Activated CD8-positive, alpha-beta memory T cell treated with anti-CD3 and anti-CD28 coated beads, Interleukin-2, amount 10 ng/mL, durations not matched to agents 7 days and 5 days (primary cell): ENCODE measurements at regions not wholly inside any gene's neighbourhood (a gene's known extent, or its start where the extent isn't known, plus 50 kb on each side); places are given as distances from the start of the nearest gene placed in this dataset.

Source experiments
- ATAC-seq: fragments of 150-1000 bp; cut with Tn5 transposase; one replicate; pipeline ENCODE4 v1.10.0; 2021; ENCODE audit warnings: moderate library complexity
- CTCF ChIA-PET: fragments of 350-600 bp; sonication (Branson Sonifier 250); formaldehyde crosslinking; loops from one replicate; lab custom pipeline; 2021; ENCODE audit warnings: antibody characterized with exemption; lab: Charles Lee
- DNase-seq: peaks from one replicate; pipeline ENCODE4 v3.0.0-alpha.2; 2020
- H3K27ac Mint-ChIP-seq: one replicate; pipeline ENCODE4 v1.8.0; 2021; ENCODE audit warnings: mild to moderate bottlenecking, mixed read lengths
- H3K27me3 Mint-ChIP-seq: one replicate; pipeline ENCODE4 v1.8.0; 2021; ENCODE audit warnings: mixed read lengths
- H3K36me3 Mint-ChIP-seq: one replicate; pipeline ENCODE4 v1.8.0; 2021; ENCODE audit warnings: mild to moderate bottlenecking, mixed read lengths
- H3K4me1 Mint-ChIP-seq: one replicate; pipeline ENCODE4 v1.8.0; 2021; ENCODE audit warnings: mixed read lengths
- H3K4me3 Mint-ChIP-seq: one replicate; pipeline ENCODE4 v1.8.0; 2021; ENCODE audit warnings: mild to moderate bottlenecking, moderate library complexity, mixed read lengths
- H3K9me3 Mint-ChIP-seq: one replicate; pipeline ENCODE4 v1.8.0; 2022; ENCODE audit warnings: low read depth, mixed read lengths

DNA sequence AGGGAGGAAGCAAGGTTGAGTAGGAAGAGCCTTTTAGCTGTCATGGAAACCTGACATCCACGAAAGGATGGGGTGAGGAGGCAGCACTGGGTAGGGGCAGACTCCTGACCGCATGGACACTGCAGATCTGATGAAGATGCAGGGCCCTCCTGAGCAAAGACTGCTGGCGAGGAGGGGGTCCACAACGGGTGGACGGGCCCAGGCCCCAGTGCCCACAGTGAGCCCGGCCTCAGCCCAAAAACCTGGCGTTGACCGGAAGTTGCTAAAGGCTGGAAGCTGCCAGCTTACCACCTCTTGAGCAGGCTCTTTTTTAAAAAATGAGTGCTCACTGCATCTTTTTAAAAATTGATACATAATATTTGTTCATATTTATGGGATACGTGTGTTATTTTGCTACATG, 247.3 kb downstream of the SH3BP4 start:
- Mint-ChIP-seq H3K9me3 (no peaks in the 10 kb centered on the region), H3K4me1 (no peaks in the 10 kb centered on the region), H3K27me3 (no peaks in the 10 kb centered on the region), H3K4me3 (no peak overlapping the region), H3K36me3 (no peaks in the 10 kb centered on the region), H3K27ac (no peak overlapping the region)
- DNase-seq: no peak
- CTCF ChIA-PET: no interaction called here
- ATAC-seq: no peak

DNA sequence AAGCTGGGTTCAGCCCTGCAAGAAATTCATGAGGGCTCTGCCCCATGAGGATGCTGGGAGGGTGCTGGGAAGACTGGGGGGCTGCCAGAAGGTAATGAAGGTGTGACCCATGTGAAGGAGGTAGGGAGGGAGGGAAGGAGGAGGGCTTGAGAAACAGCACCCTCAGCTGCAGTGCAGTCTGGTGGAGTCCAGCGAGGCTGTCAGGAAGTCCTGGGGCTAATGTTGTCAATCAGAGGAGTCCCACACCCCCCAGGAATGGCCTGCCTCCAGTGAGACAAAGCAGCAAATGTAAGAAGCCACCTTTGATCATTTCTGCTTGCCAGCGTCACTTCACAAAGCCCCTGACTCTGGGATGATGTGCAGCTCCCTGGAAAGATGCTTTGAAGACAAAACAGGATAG, 248.4 kb downstream of the SH3BP4 start:
- no peak overlapping the region for H3K27ac Mint-ChIP-seq
- no peaks in the 10 kb centered on the region for H3K27me3 Mint-ChIP-seq
- CTCF ChIA-PET: no interaction called here
- H3K4me1 Mint-ChIP-seq: no peaks in the 10 kb centered on the region
- H3K4me3 Mint-ChIP-seq: no peak overlapping the region
- no peak for DNase-seq
- H3K36me3 Mint-ChIP-seq: no peaks in the 10 kb centered on the region
- no peak for ATAC-seq
- no peaks in the 10 kb centered on the region for H3K9me3 Mint-ChIP-seq

DNA sequence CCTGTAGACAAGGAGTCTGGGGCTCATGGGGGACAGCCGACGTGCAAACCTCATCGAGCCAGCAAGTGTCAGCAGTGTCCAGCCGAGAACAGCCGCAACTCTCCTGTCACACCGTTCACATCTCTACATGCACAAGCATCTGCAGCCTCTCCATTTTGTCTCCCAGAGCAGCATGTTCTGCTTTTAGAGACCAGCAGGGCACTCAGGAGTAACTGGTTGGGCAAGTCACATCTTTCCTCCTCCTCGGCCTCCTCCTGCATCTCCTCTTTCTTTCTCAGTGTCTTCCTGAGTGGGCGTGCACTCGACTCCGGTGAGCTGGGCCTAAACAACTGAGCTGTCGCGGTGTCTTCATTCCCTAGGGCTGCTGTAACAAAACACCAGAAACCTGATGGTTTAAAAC, 249.9 kb downstream of the SH3BP4 start:
- ATAC-seq: no peak
- no peak for DNase-seq
- Mint-ChIP-seq H3K27me3 (no peaks in the 10 kb centered on the region), H3K27ac (no peak overlapping the region), H3K36me3 (no peaks in the 10 kb centered on the region), H3K4me1 (no peaks in the 10 kb centered on the region), H3K9me3 (no peaks in the 10 kb centered on the region), H3K4me3 (no peak overlapping the region)
- CTCF ChIA-PET: no interaction called here

DNA sequence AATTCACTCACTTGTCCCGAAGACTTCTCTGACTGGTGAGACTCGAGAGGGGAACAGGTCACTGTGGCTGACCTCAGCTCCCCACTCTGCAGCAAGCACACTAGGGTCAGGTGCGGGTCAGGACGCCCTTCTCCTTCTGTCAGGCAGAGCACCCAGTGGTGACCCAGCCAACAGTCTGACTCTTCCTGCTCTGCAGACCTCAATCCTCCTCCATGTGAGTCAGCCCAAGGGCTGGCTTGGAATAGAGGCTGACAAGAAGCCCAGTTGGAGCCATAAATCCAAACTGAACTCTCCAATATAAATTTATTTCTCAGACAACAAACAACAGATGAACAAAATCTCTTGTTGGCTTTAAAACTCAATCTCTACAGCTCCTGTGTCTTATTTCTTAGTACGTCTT, 253.1 kb downstream of the SH3BP4 start:
- Mint-ChIP-seq H3K4me1 (no peaks in the 10 kb centered on the region), H3K27me3 (no peaks in the 10 kb centered on the region), H3K4me3 (no peak overlapping the region), H3K27ac (no peak overlapping the region), H3K36me3 (no peaks in the 10 kb centered on the region), H3K9me3 (no peaks in the 10 kb centered on the region)
- ATAC-seq (no peak), DNase-seq (no peak)
- CTCF ChIA-PET: no interaction called here

DNA sequence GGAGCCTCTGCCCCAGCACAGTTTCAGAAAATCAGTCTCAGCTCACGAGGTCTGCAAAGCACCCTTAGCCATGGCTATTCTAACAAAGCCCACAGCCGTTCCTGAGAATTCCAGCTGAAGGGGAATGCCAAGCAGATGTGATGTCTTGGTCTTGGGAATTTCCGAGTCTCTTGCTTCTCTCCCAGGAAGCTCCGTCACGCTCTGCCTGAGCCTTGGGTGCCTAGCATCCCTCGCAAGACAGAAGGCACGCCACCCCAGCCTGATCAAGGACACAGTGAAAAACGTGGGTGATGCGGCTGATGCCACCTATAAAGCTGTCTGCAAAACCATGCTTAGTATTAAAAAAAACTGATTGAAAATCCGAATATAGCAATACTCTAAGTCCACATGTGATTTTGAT, 254.6 kb downstream of the SH3BP4 start:
- H3K27ac Mint-ChIP-seq: no peak overlapping the region
- no peak overlapping the region for H3K4me3 Mint-ChIP-seq
- H3K4me1 Mint-ChIP-seq: no peaks in the 10 kb centered on the region
- H3K36me3 Mint-ChIP-seq: no peaks in the 10 kb centered on the region
- DNase-seq: no peak
- no peaks in the 10 kb centered on the region for H3K9me3 Mint-ChIP-seq
- peaks cover 7% of the 10 kb centered on the region for H3K27me3 Mint-ChIP-seq
- CTCF ChIA-PET: no interaction called here
- ATAC-seq: no peak

DNA sequence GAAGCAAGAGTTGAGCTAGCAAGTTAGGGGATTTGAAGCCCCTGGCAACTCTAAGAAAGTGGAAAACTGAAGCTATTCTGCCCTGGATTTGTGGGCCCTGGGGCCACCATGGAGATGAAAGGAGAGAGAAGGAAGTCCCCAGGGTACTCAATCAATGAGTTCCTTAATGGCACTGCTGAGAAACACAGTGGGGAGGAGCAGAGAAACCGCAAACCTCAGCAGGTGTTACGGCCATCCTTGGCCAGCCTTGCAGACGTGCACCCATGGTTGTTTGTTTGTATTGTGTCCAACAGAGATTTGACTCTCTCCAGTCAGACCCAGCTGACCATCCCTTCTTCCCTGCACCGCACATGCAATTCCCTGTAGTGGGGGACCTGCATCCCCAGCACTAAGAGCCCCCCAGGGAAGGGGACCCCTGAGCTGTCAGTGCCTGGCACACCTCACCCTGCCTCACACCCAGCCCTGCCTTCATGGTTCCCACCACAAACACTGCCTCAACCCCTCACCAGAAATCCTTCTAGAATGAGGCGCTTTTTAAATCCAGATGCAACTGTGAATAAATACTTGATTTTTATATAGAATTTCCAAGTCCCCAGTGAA, 255.3 kb downstream of the SH3BP4 start:
- DNase-seq (no peak), ATAC-seq (no peak)
- H3K9me3 Mint-ChIP-seq: no peaks in the 10 kb centered on the region
- CTCF ChIA-PET: no interaction called here
- H3K36me3 Mint-ChIP-seq: no peaks in the 10 kb centered on the region
- H3K27me3 Mint-ChIP-seq: peaks cover 10% of the 10 kb centered on the region
- no peak overlapping the region for H3K27ac Mint-ChIP-seq
- no peaks in the 10 kb centered on the region for H3K4me1 Mint-ChIP-seq
- no peak overlapping the region for H3K4me3 Mint-ChIP-seq

DNA sequence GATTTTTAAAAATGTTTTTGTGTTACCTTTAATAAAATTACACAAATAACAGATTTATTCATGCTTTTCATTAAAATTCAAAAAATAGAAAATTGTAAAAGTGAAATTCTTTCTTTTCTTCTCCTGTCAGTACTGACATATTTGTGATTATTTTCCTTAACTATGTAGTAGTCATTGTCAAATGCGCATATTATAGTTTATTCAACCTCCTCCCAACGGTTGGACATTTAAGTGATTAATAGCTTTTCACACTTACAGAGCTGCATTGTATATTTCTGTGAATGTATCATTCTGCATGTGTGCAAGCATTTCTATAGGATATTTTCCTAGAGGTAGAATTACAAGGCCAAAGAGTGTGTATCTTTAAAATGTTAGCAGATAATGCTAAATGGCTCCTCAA, 259.2 kb downstream of the SH3BP4 start:
- no peak overlapping the region for H3K27ac Mint-ChIP-seq
- ATAC-seq (no peak), DNase-seq (no peak)
- no peaks in the 10 kb centered on the region for H3K4me1 Mint-ChIP-seq
- no peaks in the 10 kb centered on the region for H3K36me3 Mint-ChIP-seq
- H3K27me3 Mint-ChIP-seq: peaks cover 17% of the 10 kb centered on the region
- CTCF ChIA-PET: no interaction called here
- no peak overlapping the region for H3K4me3 Mint-ChIP-seq
- H3K9me3 Mint-ChIP-seq: no peaks in the 10 kb centered on the region

DNA sequence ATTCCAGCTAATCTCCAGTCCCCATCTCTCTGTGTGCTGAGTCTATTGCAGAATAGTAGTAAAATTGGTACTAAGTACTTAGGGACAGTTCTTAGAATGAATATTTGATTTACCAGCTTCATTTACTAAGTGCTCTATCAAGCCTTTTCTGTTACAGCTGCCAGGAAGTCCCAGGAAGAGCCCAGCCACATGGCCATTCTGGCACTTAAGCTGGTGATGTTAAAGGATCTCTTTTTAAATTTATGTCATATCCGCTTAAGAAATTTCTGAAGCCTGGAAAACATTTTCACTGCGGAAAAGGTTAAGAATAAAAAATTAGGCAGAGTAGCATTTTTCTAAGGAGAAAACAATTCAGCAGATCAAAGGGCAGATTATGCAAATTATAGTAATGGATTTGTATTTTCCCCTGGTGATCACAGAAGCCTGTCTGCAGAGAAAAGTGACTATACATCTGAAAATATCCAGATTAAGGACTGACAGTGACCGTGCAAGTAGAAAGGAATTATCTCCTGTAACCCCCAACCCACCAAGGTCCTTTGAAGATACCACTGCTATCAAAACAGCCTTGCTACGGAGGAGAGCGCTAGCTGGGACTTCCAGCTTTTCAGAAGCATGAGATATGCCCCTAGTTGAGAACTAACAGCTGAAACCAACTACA, 260.8 kb downstream of the SH3BP4 start:
- ATAC-seq (no peak), DNase-seq (no peak)
- H3K27me3 Mint-ChIP-seq: peaks cover 22% of the 10 kb centered on the region
- H3K4me1 Mint-ChIP-seq: no peaks in the 10 kb centered on the region
- H3K9me3 Mint-ChIP-seq: no peaks in the 10 kb centered on the region
- H3K36me3 Mint-ChIP-seq: no peaks in the 10 kb centered on the region
- no peak overlapping the region for H3K4me3 Mint-ChIP-seq
- CTCF ChIA-PET: no interaction called here
- H3K27ac Mint-ChIP-seq: no peak overlapping the region

DNA sequence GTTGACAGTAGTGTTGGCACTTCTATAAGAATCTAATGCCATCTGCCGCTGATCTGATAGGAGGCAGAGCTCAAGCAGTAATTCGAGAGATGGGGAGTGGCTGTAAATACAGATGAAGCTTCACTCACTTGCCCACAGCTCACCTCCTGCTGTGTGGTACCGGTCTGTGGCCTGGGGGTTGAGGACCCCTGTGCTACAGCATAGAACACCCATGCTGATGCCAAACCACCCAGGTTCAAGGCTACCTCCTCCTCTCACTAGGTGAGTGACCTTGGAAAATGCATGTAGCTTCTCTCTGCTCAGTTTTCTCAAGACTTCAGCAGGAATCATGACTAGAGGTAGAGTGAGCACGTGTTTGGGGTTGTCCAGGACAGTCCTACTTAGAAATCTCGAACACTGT, 263.4 kb downstream of the SH3BP4 start:
- ATAC-seq (no peak), DNase-seq (no peak)
- Mint-ChIP-seq H3K27ac (no peak overlapping the region), H3K36me3 (no peaks in the 10 kb centered on the region), H3K4me3 (no peak overlapping the region), H3K9me3 (no peaks in the 10 kb centered on the region), H3K27me3 (peaks cover 22% of the 10 kb centered on the region), H3K4me1 (no peaks in the 10 kb centered on the region)
- CTCF ChIA-PET: no interaction called here

DNA sequence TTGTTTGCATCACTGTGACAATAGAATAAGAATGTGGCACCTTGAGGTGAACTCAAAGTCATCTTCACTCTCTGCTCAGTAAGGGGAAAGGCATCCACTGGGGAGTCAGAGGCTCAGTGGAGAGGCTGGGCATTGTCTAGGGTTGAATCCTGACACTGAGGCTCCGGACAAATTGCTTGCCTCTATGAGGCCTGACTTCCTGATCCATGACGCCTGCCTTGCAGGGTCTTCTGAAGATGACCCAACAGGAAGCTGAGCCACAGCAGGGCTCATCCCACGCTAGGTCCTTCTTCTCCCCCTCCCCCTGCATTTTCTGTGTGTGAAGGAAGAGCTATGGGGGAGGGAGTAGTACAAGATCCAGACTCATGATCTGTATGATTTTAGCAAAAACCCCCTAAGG, 265.1 kb downstream of the SH3BP4 start:
- no peaks in the 10 kb centered on the region for H3K4me1 Mint-ChIP-seq

DNA sequence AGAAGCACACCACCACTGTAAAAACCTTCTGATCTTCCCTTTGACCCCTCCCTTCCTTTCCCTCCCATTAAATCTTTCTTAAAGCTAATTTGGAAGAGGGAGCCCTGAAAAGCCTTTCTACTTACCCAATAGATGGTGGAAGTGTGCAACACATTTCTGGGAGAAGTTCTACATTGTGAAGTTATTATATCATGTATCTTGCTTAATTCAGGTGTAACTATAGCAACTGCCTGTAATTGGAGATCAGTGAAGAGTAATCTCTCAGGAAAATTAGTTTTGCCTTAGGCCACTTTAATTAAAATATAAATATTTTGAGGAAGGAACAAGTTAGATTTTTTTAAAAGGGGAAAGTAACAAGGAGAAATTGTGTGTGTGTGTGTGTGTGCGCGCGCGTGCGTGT, 266.0 kb downstream of the SH3BP4 start:
- H3K36me3 Mint-ChIP-seq: no peaks in the 10 kb centered on the region
- no peak for DNase-seq
- CTCF ChIA-PET: no interaction called here
- no peaks in the 10 kb centered on the region for H3K9me3 Mint-ChIP-seq
- H3K4me3 Mint-ChIP-seq: no peak overlapping the region
- H3K27ac Mint-ChIP-seq: no peak overlapping the region
- no peak for ATAC-seq
- H3K4me1 Mint-ChIP-seq: no peaks in the 10 kb centered on the region
- H3K27me3 Mint-ChIP-seq: peaks cover 7% of the 10 kb centered on the region

More for the DNA sequence above, 265.1 kb downstream of the SH3BP4 start:
- ATAC-seq: no peak
- Mint-ChIP-seq H3K27me3 (peaks cover 13% of the 10 kb centered on the region), H3K9me3 (no peaks in the 10 kb centered on the region), H3K36me3 (no peaks in the 10 kb centered on the region), H3K27ac (no peak overlapping the region), H3K4me3 (no peak overlapping the region)
- no peak for DNase-seq
- CTCF ChIA-PET: no interaction called here

DNA sequence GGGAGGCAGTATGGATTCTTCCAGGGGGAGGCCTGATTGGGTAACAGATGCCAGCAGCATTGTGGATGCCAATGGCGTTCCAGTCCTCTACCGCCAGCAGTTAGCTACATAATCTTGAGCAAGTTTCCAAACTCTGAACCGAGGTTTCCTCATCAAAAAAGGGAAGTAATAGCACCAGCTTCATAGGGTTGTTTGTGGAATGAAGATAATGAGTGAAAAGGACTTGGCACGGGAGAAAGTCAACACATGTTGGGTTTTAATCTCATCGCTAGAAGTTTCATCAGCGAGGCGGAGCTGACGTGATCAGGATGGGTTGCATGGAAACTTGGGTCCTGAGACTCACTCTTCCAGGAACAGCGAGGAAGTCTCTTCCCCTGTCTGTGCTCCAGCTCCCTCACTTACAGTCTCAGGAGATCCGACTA, 266.7 kb downstream of the SH3BP4 start:
- Mint-ChIP-seq H3K27ac (no peak overlapping the region), H3K4me1 (no peaks in the 10 kb centered on the region), H3K27me3 (peaks cover 8% of the 10 kb centered on the region), H3K9me3 (no peaks in the 10 kb centered on the region), H3K36me3 (no peaks in the 10 kb centered on the region), H3K4me3 (no peak overlapping the region)
- DNase-seq (no peak), ATAC-seq (no peak)
- CTCF ChIA-PET: no interaction called here

DNA sequence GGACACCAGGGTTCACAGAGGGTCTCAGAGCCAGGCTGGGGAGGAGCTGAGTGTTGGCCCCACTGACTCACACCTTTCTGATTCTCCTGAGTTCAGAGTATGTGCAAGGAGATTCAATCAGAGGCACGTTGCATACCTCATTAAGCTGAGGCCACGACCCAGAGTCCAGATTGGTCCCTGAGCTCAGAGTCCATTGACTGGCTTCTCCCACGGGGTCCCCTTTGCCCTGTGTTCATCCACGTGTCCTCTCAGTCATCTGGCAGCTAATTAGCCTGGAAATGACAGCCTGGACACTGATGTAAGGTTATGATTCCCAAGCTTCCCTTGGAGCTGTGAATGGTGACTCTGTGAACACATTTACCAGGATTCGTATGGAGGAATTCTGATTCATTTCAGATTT, 267.2 kb downstream of the SH3BP4 start:
- DNase-seq: no peak
- no peaks in the 10 kb centered on the region for H3K9me3 Mint-ChIP-seq
- no peaks in the 10 kb centered on the region for H3K4me1 Mint-ChIP-seq
- no peak overlapping the region for H3K27ac Mint-ChIP-seq
- no peak overlapping the region for H3K4me3 Mint-ChIP-seq
- CTCF ChIA-PET: no interaction called here
- no peaks in the 10 kb centered on the region for H3K36me3 Mint-ChIP-seq
- ATAC-seq: no peak
- peaks cover 12% of the 10 kb centered on the region for H3K27me3 Mint-ChIP-seq

DNA sequence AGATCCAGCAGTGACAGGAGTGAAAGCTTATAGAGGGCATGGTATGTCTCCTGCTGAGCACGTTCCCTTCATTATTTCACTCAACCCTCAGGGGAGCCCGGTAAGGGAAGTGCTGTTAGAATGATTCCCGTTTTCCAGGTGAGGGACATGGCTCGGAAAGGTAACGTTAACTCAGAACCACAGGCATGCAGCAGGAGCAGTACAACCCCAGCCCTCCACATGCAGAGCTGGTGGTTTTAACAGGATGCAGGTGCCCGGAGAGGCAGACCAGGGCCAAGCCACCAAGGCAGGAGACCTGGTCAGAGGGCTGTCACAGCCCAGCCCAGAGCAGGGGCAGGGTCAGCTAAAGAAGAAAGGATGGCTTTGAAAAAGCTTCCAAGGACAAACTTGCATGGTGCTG, 268.5 kb downstream of the SH3BP4 start:
- Mint-ChIP-seq H3K4me1 (no peaks in the 10 kb centered on the region), H3K4me3 (no peak overlapping the region), H3K27me3 (peaks cover 13% of the 10 kb centered on the region), H3K36me3 (no peaks in the 10 kb centered on the region), H3K9me3 (no peaks in the 10 kb centered on the region), H3K27ac (no peak overlapping the region)
- no peak for ATAC-seq
- DNase-seq: no peak
- CTCF ChIA-PET: no interaction called here
